Fibroblast of lung (primary cell): ENCODE measurements at regions not wholly inside any gene's neighbourhood (a gene's known extent, or its start where the extent isn't known, plus 50 kb on each side); places are given as distances from the start of the nearest gene placed in this dataset.
"Not testable (repeated sequence)": the region's sequence is repeated elsewhere in the genome, so short reads cannot be mapped to it uniquely, and the experiment has no call there.

Source experiments
- EZH2 ChIP-seq: IDR thresholded peaks from 2 replicates; pipeline ENCODE4 v1.5.1; 2012; ENCODE audit warnings: low read length, control low read depth, mild to moderate bottlenecking; ENCODE audit errors: missing control alignments
- TF ChIP-seq, protein P1 (sequence below), 2 donors: IDR thresholded peaks in 1 of 2; conservative IDR thresholded peaks in 1 of 2; 1 replicate in 1 of 2; 2 replicates in 1 of 2; pipeline ENCODE4 v1.5.1; 2011 to 2012; ENCODE audit warnings: low read length in 2 of 2, control low read depth in 1 of 2, inconsistent platforms in 1 of 2, low read depth in 1 of 2, mild to moderate bottlenecking in 1 of 2

DNA sequence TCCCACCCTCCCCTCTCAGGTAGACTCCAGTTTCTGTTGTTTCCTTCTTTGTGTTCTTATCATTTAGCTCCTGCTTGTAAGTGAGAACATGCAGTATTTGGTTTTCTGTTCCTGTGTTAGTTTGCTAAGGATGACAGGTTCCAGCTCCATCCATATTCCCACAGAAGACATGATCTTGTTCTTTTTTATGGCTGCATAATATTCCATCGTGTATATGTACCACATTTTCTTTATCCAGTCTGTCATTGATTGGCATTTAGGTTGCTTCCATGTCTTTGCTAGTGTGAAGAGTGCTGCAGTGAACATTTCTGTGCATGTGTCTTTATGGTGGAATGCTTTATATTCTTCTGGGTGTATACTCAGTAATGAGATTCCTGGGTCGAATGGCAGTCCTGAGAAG is 95.2 kb downstream of the CDC42EP3 start:
- TF ChIP-seq, protein P1, sequence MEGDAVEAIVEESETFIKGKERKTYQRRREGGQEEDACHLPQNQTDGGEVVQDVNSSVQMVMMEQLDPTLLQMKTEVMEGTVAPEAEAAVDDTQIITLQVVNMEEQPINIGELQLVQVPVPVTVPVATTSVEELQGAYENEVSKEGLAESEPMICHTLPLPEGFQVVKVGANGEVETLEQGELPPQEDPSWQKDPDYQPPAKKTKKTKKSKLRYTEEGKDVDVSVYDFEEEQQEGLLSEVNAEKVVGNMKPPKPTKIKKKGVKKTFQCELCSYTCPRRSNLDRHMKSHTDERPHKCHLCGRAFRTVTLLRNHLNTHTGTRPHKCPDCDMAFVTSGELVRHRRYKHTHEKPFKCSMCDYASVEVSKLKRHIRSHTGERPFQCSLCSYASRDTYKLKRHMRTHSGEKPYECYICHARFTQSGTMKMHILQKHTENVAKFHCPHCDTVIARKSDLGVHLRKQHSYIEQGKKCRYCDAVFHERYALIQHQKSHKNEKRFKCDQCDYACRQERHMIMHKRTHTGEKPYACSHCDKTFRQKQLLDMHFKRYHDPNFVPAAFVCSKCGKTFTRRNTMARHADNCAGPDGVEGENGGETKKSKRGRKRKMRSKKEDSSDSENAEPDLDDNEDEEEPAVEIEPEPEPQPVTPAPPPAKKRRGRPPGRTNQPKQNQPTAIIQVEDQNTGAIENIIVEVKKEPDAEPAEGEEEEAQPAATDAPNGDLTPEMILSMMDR (conservative IDR thresholded peaks at IDR 0.05 in 1 of 2, IDR thresholded peaks at IDR 0.05 in 1 of 2; ENCODE audit: low read depth in 1 of 2, low read length in 2 of 2), result not testable (repeated sequence)
- TF ChIP-seq EZH2, result not testable (repeated sequence)
